ENCODE measurements at regions not wholly inside any gene's neighbourhood (a gene's known extent, or its start where the extent isn't known, plus 50 kb on each side); places are given as distances from the start of the nearest gene placed in this dataset.
"Not testable (repeated sequence)": the region's sequence is repeated elsewhere in the genome, so short reads cannot be mapped to it uniquely, and the experiment has no call there.

DNA sequence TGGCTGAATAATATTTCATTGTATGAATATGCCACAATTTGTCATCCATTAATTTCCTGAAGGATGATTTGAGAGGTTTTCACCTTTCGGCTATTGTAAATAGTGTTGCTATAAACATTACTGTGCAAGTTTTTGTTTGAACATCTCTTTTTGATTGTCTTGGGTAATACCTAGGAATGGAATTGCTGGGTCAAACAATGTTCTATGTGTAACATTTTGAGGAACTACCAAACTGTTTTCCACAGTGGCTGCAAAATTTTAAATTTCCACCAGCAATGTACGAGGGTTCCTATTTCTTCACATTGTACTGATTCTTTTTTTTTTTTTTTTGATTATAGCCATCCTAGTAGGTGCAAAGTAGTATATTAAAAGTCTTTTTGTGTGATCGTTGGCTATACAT, 63.8 kb upstream of the ANKH start:
- TF ChIP-seq ZNF274 (IDR thresholded peaks at IDR 0.05; ENCODE audit: low read depth, low read length) = no peak
- no peak overlapping the region for H3K4me3 ChIP-seq (ENCODE audit: low read length)

DNA sequence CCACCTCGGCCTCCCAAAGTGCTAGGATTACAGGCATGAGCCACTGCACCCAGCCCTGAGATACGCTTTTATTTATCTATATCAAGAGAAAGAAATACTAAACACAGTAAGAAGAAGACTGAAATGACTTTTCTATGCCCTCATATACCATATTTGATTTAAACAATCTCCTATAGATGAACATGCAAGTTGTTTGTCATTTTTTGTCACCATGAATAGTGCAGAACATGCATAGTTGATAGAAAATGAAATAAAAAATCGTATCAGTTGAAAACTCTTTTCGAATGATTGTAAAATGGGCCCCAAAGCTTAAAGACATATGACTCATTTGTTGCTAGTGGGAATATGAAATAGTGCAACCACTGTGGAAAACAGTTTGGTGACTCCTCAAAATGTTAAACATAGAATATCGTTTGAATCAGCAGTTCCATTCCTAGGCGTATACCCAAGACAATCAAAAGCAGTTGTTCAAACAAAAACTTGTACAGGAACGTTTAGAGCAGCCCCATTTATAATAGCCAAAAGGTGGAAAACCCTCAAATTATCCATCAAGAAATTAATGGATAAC, 61.4 kb upstream of the ANKH start:
- no peak for TF ChIP-seq ZNF274 (IDR thresholded peaks at IDR 0.05; ENCODE audit: low read depth, low read length)
- H3K4me3 ChIP-seq (ENCODE audit: low read length) = no peak overlapping the region

DNA sequence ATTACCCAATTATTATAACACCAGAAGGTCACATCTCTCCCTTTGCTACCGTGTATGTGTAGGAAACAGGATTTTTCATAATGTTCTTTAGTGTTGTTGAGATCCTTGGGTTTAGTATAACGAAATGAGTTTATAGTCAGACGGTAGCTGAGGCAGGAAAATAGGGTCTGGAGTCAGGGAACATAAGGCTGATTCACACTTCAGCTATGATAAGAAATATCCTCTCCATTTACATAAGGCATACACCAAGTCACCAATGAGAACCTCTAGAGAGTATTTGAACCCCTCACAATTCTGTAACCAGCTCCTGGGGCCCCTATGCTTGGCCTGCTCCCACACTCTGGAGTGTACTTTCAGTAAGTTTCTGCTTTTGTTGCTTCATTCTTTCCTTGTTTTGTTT, 58.9 kb upstream of the ANKH start:
- H3K4me3 ChIP-seq (ENCODE audit: low read length) = no peak overlapping the region
- no peak for TF ChIP-seq ZNF274 (IDR thresholded peaks at IDR 0.05; ENCODE audit: low read depth, low read length)

DNA sequence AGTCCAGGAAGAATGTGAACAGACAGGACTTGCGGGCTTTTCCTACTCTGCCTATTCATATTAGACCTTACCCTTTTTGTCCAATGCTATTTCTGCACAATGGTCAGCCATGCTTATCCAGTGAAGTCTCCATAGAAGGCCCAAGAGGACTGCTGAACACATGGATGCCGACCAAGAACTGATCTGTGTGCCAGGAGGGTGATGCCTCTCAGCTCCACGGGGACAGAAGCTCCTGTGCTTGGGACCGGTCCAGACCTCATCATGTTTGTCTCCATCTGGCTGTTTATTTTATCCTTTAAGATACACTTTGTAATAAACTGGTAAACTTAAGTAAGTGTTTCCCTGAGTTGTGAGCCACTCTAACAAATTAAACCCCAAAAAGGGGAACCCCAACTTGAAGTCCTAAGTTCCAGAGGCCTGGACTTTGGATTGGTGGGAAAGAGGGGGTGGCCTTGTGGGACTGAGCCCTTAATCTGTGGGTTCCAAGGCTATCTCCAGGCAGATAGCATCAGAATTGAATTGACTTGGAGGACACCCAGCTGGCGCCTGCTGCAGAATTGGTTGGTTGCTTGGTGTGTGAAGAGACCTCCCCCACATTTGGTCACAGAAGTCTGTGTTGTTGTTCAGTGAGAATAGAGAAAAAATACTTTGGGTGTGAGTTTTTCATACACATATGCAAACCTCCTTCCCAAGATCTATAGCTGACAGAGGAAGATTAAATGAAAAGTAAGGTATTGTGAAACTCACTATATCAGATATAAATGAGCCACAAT, 57.9 kb upstream of the ANKH start:
- H3K4me3 ChIP-seq (ENCODE audit: low read length) = no peak overlapping the region
- TF ChIP-seq ZNF274 (IDR thresholded peaks at IDR 0.05; ENCODE audit: low read depth, low read length) = no peak

DNA sequence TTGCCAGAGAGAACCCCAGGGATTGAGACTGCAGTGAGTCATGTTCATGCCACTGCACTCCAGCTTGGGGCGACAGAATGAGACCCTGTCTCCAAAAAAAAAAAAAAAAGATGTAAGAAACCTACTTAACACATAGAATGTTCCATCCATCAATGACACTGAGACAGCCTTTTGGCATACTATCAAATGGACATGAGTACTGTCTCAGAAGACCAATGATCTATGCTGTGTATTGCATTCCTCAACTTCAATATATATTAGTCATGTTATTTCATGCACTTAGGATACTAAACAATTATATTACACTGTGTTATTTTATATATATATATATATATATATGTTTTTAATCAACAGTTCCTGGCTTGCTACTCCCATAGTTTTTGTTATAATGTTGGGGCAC, 57.1 kb upstream of the ANKH start:
- no peak overlapping the region for H3K4me3 ChIP-seq (ENCODE audit: low read length)
- no peak for TF ChIP-seq ZNF274 (IDR thresholded peaks at IDR 0.05; ENCODE audit: low read depth, low read length)

DNA sequence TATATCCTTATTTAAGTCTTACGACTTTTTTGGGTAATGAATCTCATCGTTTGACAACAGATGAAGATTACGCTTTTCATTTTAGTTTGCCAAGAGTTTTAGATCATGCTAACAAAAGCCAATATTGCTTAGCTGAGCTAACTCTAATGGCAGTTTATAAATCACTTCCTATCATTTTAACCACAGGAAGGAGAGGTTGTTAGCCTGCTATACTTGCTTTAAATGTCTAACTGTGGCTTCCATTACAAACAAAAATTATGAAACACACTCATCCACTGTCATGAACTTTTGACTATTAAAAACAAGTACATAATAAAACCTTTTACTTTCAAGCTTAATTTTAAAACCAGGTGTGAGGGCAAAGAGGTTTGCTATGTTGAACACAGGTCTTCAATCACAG, 53.7 kb upstream of the ANKH start:
- no peak for TF ChIP-seq ZNF274 (IDR thresholded peaks at IDR 0.05; ENCODE audit: low read depth, low read length)
- H3K4me3 ChIP-seq (ENCODE audit: low read length) = no peak overlapping the region

DNA sequence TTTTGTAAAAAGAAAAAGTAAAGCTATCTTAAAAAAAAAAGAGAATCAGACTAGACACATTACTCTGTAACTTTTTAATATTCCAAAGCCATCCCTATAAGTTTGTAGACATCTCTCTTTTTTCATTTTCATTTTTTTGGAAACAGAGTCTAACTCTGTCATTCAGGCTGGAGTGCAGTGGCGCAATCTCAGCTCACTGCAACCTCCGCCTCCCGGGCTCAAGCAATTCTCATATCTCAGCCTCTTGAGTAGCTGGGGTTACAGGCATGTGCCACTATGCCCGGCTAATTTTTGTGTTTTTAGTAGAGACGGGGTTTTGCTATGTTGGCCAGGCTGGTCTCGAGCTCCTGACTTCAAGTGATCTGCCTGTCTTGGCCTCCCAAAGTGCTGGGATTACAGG, 51.4 kb upstream of the ANKH start:
- H3K4me3 ChIP-seq (ENCODE audit: low read length) = not testable (repeated sequence)

DNA sequence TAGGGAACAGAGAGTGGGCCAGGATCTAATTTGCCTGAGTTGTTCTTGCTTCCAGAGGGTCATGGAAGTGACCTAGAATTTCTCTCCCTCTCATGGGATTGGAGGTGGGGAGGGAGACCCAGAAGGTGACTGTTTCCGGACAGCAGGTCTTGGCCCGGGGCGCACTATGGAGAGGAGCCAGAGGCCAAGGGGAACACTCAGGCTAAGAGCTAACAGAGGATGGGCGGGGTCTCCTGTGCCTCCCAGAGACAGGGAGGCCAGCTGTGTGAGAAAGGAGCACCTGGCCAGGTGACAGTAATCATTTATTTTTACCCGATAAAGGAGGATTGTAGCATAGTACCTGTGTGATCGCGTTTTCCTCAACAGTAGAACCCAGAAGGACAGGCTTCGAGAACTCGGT, 50.9 kb upstream of the ANKH start:
- no peak overlapping the region for H3K4me3 ChIP-seq (ENCODE audit: low read length)
- no peak for TF ChIP-seq ZNF274 (IDR thresholded peaks at IDR 0.05; ENCODE audit: low read depth, low read length)
